ENCODE measurements at regions not wholly inside any gene's neighbourhood (a gene's known extent, or its start where the extent isn't known, plus 50 kb on each side); places are given as distances from the start of the nearest gene placed in this dataset.
A peak's percentile ranks its signal among the peaks of the same experiment; 100 is the strongest.

- no peak for DNase-seq (ENCODE audit: extremely low read depth in 1 of 2, low read depth in 1 of 2)
These were observed 90.0 kb upstream of the HNRNPU start for GRCh38 chr1:244954359-244954758.

- DNase-seq (ENCODE audit: extremely low read depth in 1 of 2, low read depth in 1 of 2) = no peak
These were observed 89.6 kb upstream of the HNRNPU start for GRCh38 chr1:244953901-244954300.

- no peak for DNase-seq (ENCODE audit: extremely low read depth in 1 of 2, low read depth in 1 of 2)
These were observed 88.6 kb upstream of the HNRNPU start for GRCh38 chr1:244952940-244953339.

GRCh38 chr1:244952280-244952933 is 88.1 kb upstream of the HNRNPU start:
- no peak for DNase-seq (ENCODE audit: extremely low read depth in 1 of 2, low read depth in 1 of 2)

- DNase-seq (ENCODE audit: extremely low read depth in 1 of 2, low read depth in 1 of 2) = no peak
These were observed 84.1 kb upstream of the HNRNPU start for GRCh38 chr1:244948416-244948815.

GRCh38 chr1:244945109-244945671 is 80.8 kb upstream of the HNRNPU start:
- DNase-seq (ENCODE audit: extremely low read depth in 1 of 2, low read depth in 1 of 2) = no peak

GRCh38 chr1:244941121-244941520 is 76.8 kb upstream of the HNRNPU start:
- no peak for DNase-seq (ENCODE audit: extremely low read depth in 1 of 2, low read depth in 1 of 2)

GRCh38 chr1:244937099-244937498 is 72.8 kb upstream of the HNRNPU start:
- DNase-seq (ENCODE audit: extremely low read depth in 1 of 2, low read depth in 1 of 2) = no peak

GRCh38 chr1:244920911-244921761 is 56.8 kb upstream of the HNRNPU start:
- DNase-seq (ENCODE audit: extremely low read depth in 1 of 2, low read depth in 1 of 2) = no peak

- DNase-seq (ENCODE audit: extremely low read depth in 1 of 2, low read depth in 1 of 2) = no peak
These were observed 55.3 kb upstream of the HNRNPU start for GRCh38 chr1:244919320-244920282.

GRCh38 chr1:244918421-244919319 is 54.3 kb upstream of the HNRNPU start:
- peak; percentile 16 to 49 for DNase-seq (ENCODE audit: extremely low read depth in 1 of 2, low read depth in 1 of 2)

- no peak for DNase-seq (ENCODE audit: extremely low read depth in 1 of 2, low read depth in 1 of 2)
These were observed 52.8 kb upstream of the HNRNPU start for GRCh38 chr1:244917073-244917670.

- no peak for DNase-seq (ENCODE audit: extremely low read depth in 1 of 2, low read depth in 1 of 2)
These were observed 51.4 kb upstream of the HNRNPU start for GRCh38 chr1:244915736-244916135.

GRCh38 chr1:244914761-244915160 is 50.4 kb upstream of the HNRNPU start:
- DNase-seq (ENCODE audit: extremely low read depth in 1 of 2, low read depth in 1 of 2) = no peak
